Ecto neural progenitor cell (in vitro differentiated cells): ENCODE measurements at regions not wholly inside any gene's neighbourhood (a gene's known extent, or its start where the extent isn't known, plus 50 kb on each side); places are given as distances from the start of the nearest gene placed in this dataset.

Experiments used
- DNase-seq: peaks from one replicate; pipeline ENCODE4 v3.0.0-alpha.2; 2018; ENCODE audit warnings: low spot score

- DNase-seq, result no peak
Measured at GRCh38 chr5:61263561-61264272, 68.3 kb upstream of the ZSWIM6 start.

- no peak for DNase-seq
Measured at GRCh38 chr5:61264273-61264661, 67.8 kb upstream of the ZSWIM6 start.

GRCh38 chr5:61267116-61267515 is 64.9 kb upstream of the ZSWIM6 start:
- no peak for DNase-seq

- no peak for DNase-seq
Measured at GRCh38 chr5:61268871-61269270, 63.2 kb upstream of the ZSWIM6 start.

- no peak for DNase-seq
Measured at GRCh38 chr5:61270510-61271165, 61.4 kb upstream of the ZSWIM6 start.

- DNase-seq, result no peak
Measured at GRCh38 chr5:61272688-61273087, 59.4 kb upstream of the ZSWIM6 start.

GRCh38 chr5:61273279-61273975 is 58.6 kb upstream of the ZSWIM6 start:
- DNase-seq, result no peak

GRCh38 chr5:61274511-61274911 is 57.5 kb upstream of the ZSWIM6 start:
- DNase-seq, result no peak

- no peak for DNase-seq
Measured at GRCh38 chr5:61275841-61276240, 56.2 kb upstream of the ZSWIM6 start.

- DNase-seq, result no peak
Measured at GRCh38 chr5:61277190-61277589, 54.9 kb upstream of the ZSWIM6 start.

GRCh38 chr5:61277781-61278180 is 54.3 kb upstream of the ZSWIM6 start:
- no peak for DNase-seq

GRCh38 chr5:61279725-61280124 is 52.3 kb upstream of the ZSWIM6 start:
- DNase-seq, result no peak

GRCh38 chr5:61280205-61280604 is 51.9 kb upstream of the ZSWIM6 start:
- no peak for DNase-seq

- no peak for DNase-seq
Measured at GRCh38 chr5:61280761-61281427, 51.2 kb upstream of the ZSWIM6 start.

GRCh38 chr5:61281686-61282085 is 50.4 kb upstream of the ZSWIM6 start:
- DNase-seq, result no peak
